HCT116 (cell line): ENCODE measurements at regions not wholly inside any gene's neighbourhood (a gene's known extent, or its start where the extent isn't known, plus 50 kb on each side); places are given as distances from the start of the nearest gene placed in this dataset.

ENCODE experiments used
- ATAC-seq: fragments of 200-7000 bp; cut with Tn5 transposase; 2 replicates; pipeline ENCODE4 v1.9.1; 2020; ENCODE audit warnings: mild to moderate bottlenecking, moderate library complexity
- BruUV-seq: library from RNA; stranded (reverse); fragments of 400-500 nt; replicated peaks from 2 replicates; lab custom pipeline; 2021; lab: Mats Ljungman, UMichigan
- CTCF ChIA-PET: fragments of 300-600 bp; sonication (Branson Sonifier 250); formaldehyde crosslinking; loops from one replicate; lab custom pipeline; 2021; ENCODE audit warnings: antibody characterized with exemption; lab: Charles Lee
- POLR2A ChIA-PET: fragments of 300-600, 350-600 bp; sonication (Branson Sonifier 250); formaldehyde crosslinking; loops from one replicate; lab custom pipeline; 2021; ENCODE audit warnings: antibody characterized with exemption; lab: Charles Lee
- RAD21 ChIA-PET, 2 experiments: fragments of 300-600 bp; sonication (Branson Sonifier 250); formaldehyde crosslinking; loops; one replicate each; lab custom pipeline; 2023; ENCODE audit warnings: low total read pairs in 2 of 2; ENCODE audit not compliant: uncharacterized antibody in 2 of 2, unreplicated experiment in 2 of 2, low non-redundant PET in 1 of 2; lab: Charles Lee
- DNase-seq: peaks from one replicate; pipeline ENCODE4 v3.0.0-alpha.2; 2010; ENCODE audit warnings: low read depth, low spot score
- H2AFZ ChIP-seq: fragments of 200-600 bp; shearing (Covaris generic), sonication (generic); 2 replicates; pipeline ENCODE4 v1.6.1; 2017; ENCODE audit warnings: low read depth, mixed run types, mixed read lengths, antibody characterized with exemption, low read length; ENCODE audit not compliant: poor library complexity, severe bottlenecking
- H3K27ac ChIP-seq: 2 replicates; pipeline ENCODE4 v1.5.1; 2012; ENCODE audit warnings: low read depth, low read length
- H3K27me3 ChIP-seq: fragments of 200-600 bp; sonication (generic); 2 replicates; pipeline ENCODE4 v1.6.1; 2016; ENCODE audit warnings: mixed run types, low read length, mixed read lengths; ENCODE audit not compliant: insufficient read depth
- H3K36me3 ChIP-seq, 2 experiments: fragments of 200-500 bp in 1 of 2; fragments of 200-600 bp in 1 of 2; sonication (Bioruptor generic) in 1 of 2; sonication (generic) in 1 of 2; 2 replicates each; pipeline versions ENCODE4 v1.5.1 to v1.6.1; 2014 to 2016; ENCODE audit warnings: low read length in 2 of 2, inconsistent platforms in 1 of 2, mixed read lengths in 1 of 2, mixed run types in 1 of 2; ENCODE audit not compliant: insufficient read depth in 2 of 2, control insufficient read depth in 1 of 2
- H3K4me1 ChIP-seq, 2 experiments: fragments of 200-600 bp in 1 of 2; sonication (generic) in 1 of 2; 2 replicates each; pipeline versions ENCODE4 v1.5.1 to v1.6.1; 2012 to 2017; ENCODE audit warnings: low read length in 2 of 2, inconsistent platforms in 1 of 2, mild to moderate bottlenecking in 1 of 2, mixed read lengths in 1 of 2, mixed run types in 1 of 2, moderate library complexity in 1 of 2; ENCODE audit not compliant: insufficient read depth in 2 of 2, control insufficient read depth in 1 of 2
- H3K4me2 ChIP-seq: fragments of 200-600 bp; sonication (generic); 2 replicates; pipeline ENCODE4 v1.6.1; 2017; ENCODE audit warnings: mixed run types, low read length, mixed read lengths
- H3K4me3 ChIP-seq, 2 experiments: fragments of 200-600 bp in 1 of 2; sonication (generic) in 1 of 2; replicated peaks in 1 of 2; 2 replicates each; pipeline ENCODE4 v1.5.1; 2011 to 2016; ENCODE audit warnings: low read length in 2 of 2, control low read depth in 1 of 2, low read depth in 1 of 2, mild to moderate bottlenecking in 1 of 2, mixed read lengths in 1 of 2, mixed run types in 1 of 2
- H3K79me2 ChIP-seq: fragments of 200-600 bp; sonication (generic); 2 replicates; pipeline ENCODE4 v1.6.1; 2017; ENCODE audit warnings: mild to moderate bottlenecking, mixed run types, low read length, moderate library complexity, mixed read lengths; ENCODE audit not compliant: insufficient read depth
- H3K9ac ChIP-seq: fragments of 200-600 bp; sonication (generic); 2 replicates; pipeline ENCODE4 v1.6.1; 2016; ENCODE audit warnings: low read length, mixed read lengths
- H3K9me2 ChIP-seq: fragments of 200-600 bp; sonication (generic), shearing (Covaris generic); 2 replicates; pipeline ENCODE4 v1.6.1; 2017; ENCODE audit warnings: mixed run types, mild to moderate bottlenecking, moderate library complexity; ENCODE audit not compliant: insufficient read depth
- H3K9me3 ChIP-seq, 2 experiments: fragments of 200-500 bp in 1 of 2; fragments of 200-600 bp in 1 of 2; sonication (Bioruptor generic) in 1 of 2; sonication (generic) in 1 of 2; 2 replicates each; pipeline ENCODE4 v1.6.1; 2014 to 2017; ENCODE audit warnings: low read length in 2 of 2, mixed read lengths in 2 of 2, inconsistent platforms in 1 of 2, low read depth in 1 of 2, mild to moderate bottlenecking in 1 of 2, mixed run types in 1 of 2, moderate library complexity in 1 of 2; ENCODE audit not compliant: control insufficient read depth in 1 of 2, insufficient read depth in 1 of 2
- H4K20me1 ChIP-seq: fragments of 200-600 bp; sonication (generic), shearing (Covaris generic); 2 replicates; pipeline ENCODE4 v1.6.1; 2017; ENCODE audit warnings: mixed run types, mild to moderate bottlenecking, moderate library complexity; ENCODE audit not compliant: insufficient read depth
- CBX3 ChIP-seq: IDR thresholded peaks from 2 replicates; pipeline ENCODE4 v1.6.1; 2012; ENCODE audit warnings: low read depth
- CEBPB ChIP-seq: IDR thresholded peaks from 2 replicates; pipeline ENCODE4 v1.6.1; 2012; ENCODE audit warnings: low read depth
- EGR1 ChIP-seq: IDR thresholded peaks from 2 replicates; pipeline ENCODE4 v1.6.1; 2012; ENCODE audit warnings: low read depth
- ELF1 ChIP-seq: IDR thresholded peaks from 2 replicates; pipeline ENCODE4 v1.6.1; 2012; ENCODE audit warnings: low read depth, borderline replicate concordance
- EZH2 ChIP-seq: fragments of 200-600 bp; sonication (generic); IDR thresholded peaks from 2 replicates; pipeline ENCODE4 v1.6.1; 2017; ENCODE audit warnings: antibody characterized with exemption, mixed run types
- EZH2phosphoT487 ChIP-seq: fragments of 200-600 bp; IDR thresholded peaks from 2 replicates; pipeline ENCODE4 v1.6.1; 2018; ENCODE audit warnings: antibody characterized with exemption, borderline replicate concordance
- FOSL1 ChIP-seq: IDR thresholded peaks from 2 replicates; pipeline ENCODE4 v1.6.1; 2012; ENCODE audit warnings: low read depth
- JUND ChIP-seq: IDR thresholded peaks from 2 replicates; pipeline ENCODE4 v1.6.1; 2012
- POLR2AphosphoS5 ChIP-seq: IDR thresholded peaks from 2 replicates; pipeline ENCODE4 v1.6.1; 2011; ENCODE audit warnings: mild to moderate bottlenecking, low read depth, low read length, moderate library complexity
- RAD21 ChIP-seq: IDR thresholded peaks from 2 replicates; pipeline ENCODE4 v1.6.1; 2012; ENCODE audit warnings: low read depth, mild to moderate bottlenecking
- SIN3A ChIP-seq: IDR thresholded peaks from 2 replicates; pipeline ENCODE4 v1.6.1; 2012; ENCODE audit warnings: low read depth
- SP1 ChIP-seq: IDR thresholded peaks from 2 replicates; pipeline ENCODE4 v1.6.1; 2012; ENCODE audit warnings: low read depth
- SRF ChIP-seq: IDR thresholded peaks from 2 replicates; pipeline ENCODE4 v1.6.1; 2012; ENCODE audit warnings: low read depth
- TCF7L2 ChIP-seq: IDR thresholded peaks from 2 replicates; pipeline ENCODE4 v1.7.0; 2011; ENCODE audit warnings: borderline replicate concordance, inconsistent platforms; ENCODE audit not compliant: insufficient read depth, insufficient read length; ENCODE audit errors: extremely low read depth
- ZFX ChIP-seq: fragments of 450-650 bp; IDR thresholded peaks from 2 replicates; pipeline ENCODE4 v1.6.1; 2017
- ZNF274 ChIP-seq: fragments of 200-500 bp; sonication (Bioruptor generic); IDR thresholded peaks from 2 replicates; pipeline ENCODE4 v1.6.1; 2014; ENCODE audit warnings: mild to moderate bottlenecking, low read depth, low read length, inconsistent platforms
- intact Hi-C: fragments of 100-400 bp; cut with micrococcal nuclease; formaldehyde crosslinking; loops from 2 replicates; pipeline ENCODE4 v1.10.0; 2022
- TF ChIP-seq, protein P1 (sequence below): IDR thresholded peaks from 2 replicates; pipeline ENCODE4 v1.6.1; 2012
- TF ChIP-seq, protein P2 (sequence below), 3 experiments: fragments of 200-600 bp in 1 of 3; sonication (generic) in 1 of 3; IDR thresholded peaks in 2 of 3; conservative IDR thresholded peaks in 1 of 3; 2 replicates each; pipeline ENCODE4 v1.5.1; 2012 to 2017; ENCODE audit warnings: low read depth in 2 of 3, low read length in 2 of 3, antibody characterized with exemption in 1 of 3, borderline replicate concordance in 1 of 3, control low read depth in 1 of 3, mild to moderate bottlenecking in 1 of 3, mixed read lengths in 1 of 3, mixed run types in 1 of 3, moderate library complexity in 1 of 3; ENCODE audit not compliant: insufficient read depth in 1 of 3
- TF ChIP-seq, protein P3 (sequence below): IDR thresholded peaks from 2 replicates; pipeline ENCODE4 v1.6.1; 2011; ENCODE audit warnings: mild to moderate bottlenecking, low read length, moderate library complexity; ENCODE audit not compliant: insufficient replicate concordance; ENCODE audit errors: extremely low read depth

DNA sequence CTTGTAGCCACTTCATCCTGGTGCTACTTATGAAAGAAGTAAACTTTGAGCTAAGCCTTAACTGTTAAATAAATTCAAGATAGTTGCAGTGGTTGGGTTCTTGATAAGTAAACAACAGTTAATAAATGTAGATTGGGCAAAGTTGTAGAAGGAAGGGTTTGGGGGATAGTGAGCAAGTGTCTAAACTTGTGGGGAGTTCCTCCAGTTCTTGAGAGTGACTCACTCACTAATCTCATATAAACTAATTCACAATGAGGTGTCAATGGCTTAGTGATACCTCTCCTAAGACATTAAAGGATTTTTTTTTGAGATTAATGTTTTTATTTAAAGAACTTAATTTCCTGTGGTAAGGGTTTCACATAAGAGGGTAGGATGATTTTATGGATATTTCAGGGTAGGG, 507.4 kb downstream of the BMP2 start:
- no peaks in the 10 kb centered on the region for H3K79me2 ChIP-seq
- intact Hi-C loops, result no loop called here
- H3K4me3 ChIP-seq, result no peak overlapping the region
- H3K36me3 ChIP-seq, result no peaks in the 10 kb centered on the region
- H3K4me1 ChIP-seq, result no peaks in the 10 kb centered on the region
- H3K27ac ChIP-seq, result no peak overlapping the region
- TF ChIP-seq, protein P1, sequence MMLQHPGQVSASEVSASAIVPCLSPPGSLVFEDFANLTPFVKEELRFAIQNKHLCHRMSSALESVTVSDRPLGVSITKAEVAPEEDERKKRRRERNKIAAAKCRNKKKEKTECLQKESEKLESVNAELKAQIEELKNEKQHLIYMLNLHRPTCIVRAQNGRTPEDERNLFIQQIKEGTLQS, result no peak
- no peak for TF ChIP-seq ZFX
- TF ChIP-seq FOSL1, result no peak
- TF ChIP-seq, protein P2, sequence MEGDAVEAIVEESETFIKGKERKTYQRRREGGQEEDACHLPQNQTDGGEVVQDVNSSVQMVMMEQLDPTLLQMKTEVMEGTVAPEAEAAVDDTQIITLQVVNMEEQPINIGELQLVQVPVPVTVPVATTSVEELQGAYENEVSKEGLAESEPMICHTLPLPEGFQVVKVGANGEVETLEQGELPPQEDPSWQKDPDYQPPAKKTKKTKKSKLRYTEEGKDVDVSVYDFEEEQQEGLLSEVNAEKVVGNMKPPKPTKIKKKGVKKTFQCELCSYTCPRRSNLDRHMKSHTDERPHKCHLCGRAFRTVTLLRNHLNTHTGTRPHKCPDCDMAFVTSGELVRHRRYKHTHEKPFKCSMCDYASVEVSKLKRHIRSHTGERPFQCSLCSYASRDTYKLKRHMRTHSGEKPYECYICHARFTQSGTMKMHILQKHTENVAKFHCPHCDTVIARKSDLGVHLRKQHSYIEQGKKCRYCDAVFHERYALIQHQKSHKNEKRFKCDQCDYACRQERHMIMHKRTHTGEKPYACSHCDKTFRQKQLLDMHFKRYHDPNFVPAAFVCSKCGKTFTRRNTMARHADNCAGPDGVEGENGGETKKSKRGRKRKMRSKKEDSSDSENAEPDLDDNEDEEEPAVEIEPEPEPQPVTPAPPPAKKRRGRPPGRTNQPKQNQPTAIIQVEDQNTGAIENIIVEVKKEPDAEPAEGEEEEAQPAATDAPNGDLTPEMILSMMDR (IDR thresholded peaks at IDR 0.05 in 2 of 3, conservative IDR thresholded peaks at IDR 0.05 in 1 of 3; ENCODE audit: borderline replicate concordance in 1 of 3, insufficient read depth in 1 of 3, low read depth in 2 of 3, low read length in 2 of 3), result no peak
- TF ChIP-seq EZH2phosphoT487, result no peak
- no peak for TF ChIP-seq CEBPB
- no peak for TF ChIP-seq JUND
- no peak for TF ChIP-seq SRF
- TF ChIP-seq EZH2, result no peak
- no peak for TF ChIP-seq ELF1
- no peak for TF ChIP-seq SIN3A
- TF ChIP-seq CBX3, result no peak
- TF ChIP-seq ZNF274, result no peak
- TF ChIP-seq EGR1, result no peak
- no peak for TF ChIP-seq SP1
- no peak for TF ChIP-seq TCF7L2
- TF ChIP-seq POLR2AphosphoS5, result no peak
- TF ChIP-seq, protein P3, sequence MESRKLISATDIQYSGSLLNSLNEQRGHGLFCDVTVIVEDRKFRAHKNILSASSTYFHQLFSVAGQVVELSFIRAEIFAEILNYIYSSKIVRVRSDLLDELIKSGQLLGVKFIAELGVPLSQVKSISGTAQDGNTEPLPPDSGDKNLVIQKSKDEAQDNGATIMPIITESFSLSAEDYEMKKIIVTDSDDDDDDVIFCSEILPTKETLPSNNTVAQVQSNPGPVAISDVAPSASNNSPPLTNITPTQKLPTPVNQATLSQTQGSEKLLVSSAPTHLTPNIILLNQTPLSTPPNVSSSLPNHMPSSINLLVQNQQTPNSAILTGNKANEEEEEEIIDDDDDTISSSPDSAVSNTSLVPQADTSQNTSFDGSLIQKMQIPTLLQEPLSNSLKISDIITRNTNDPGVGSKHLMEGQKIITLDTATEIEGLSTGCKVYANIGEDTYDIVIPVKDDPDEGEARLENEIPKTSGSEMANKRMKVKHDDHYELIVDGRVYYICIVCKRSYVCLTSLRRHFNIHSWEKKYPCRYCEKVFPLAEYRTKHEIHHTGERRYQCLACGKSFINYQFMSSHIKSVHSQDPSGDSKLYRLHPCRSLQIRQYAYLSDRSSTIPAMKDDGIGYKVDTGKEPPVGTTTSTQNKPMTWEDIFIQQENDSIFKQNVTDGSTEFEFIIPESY, result no peak
- TF ChIP-seq RAD21, result no peak
- TF ChIP-seq, all 23 proteins: peak for 0
- BruUV-seq, result no TSS peak
- RAD21 ChIA-PET, result no interaction called here
- H3K4me2 ChIP-seq, result no peak overlapping the region
- no peak for ATAC-seq
- POLR2A ChIA-PET, result no interaction called here
- H3K9ac ChIP-seq, result no peak overlapping the region
- peaks cover 0 to 29% of the 10 kb centered on the region in 2 experiments; a peak in 1 of 4 replicates for H3K9me3 ChIP-seq
- H4K20me1 ChIP-seq, result no peaks in the 10 kb centered on the region
- H2AFZ ChIP-seq, result no peak overlapping the region
- DNase-seq, result no peak
- no peaks in the 10 kb centered on the region for H3K27me3 ChIP-seq
- CTCF ChIA-PET, result no interaction called here
- no peaks in the 10 kb centered on the region for H3K9me2 ChIP-seq
